ENCODE measurements at regions not wholly inside any gene's neighbourhood (a gene's known extent, or its start where the extent isn't known, plus 50 kb on each side); places are given as distances from the start of the nearest gene placed in this dataset.

DNA sequence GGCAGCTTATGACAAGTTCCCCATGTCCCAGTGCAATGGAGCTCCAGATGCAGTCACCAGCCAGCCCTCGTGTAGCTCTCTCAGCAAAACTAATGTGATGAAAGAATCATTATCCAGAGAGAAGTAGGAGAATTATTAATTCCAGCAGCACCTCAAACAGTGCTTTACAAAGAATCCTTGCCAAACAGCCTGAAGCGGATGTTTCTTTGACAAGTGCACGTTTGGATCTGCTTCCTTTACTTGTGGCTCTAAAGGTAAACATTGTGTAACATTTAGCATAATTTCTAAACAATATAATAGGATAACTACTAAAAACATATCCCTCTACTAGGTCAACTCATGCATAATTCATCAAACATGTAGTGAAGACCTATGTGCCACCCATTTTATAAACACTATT, 197.0 kb downstream of the FAM181B start:
- TF ChIP-seq TAF1 (IDR thresholded peaks at IDR 0.05; ENCODE audit: borderline replicate concordance, low read depth, low read length) = no peak
- TF ChIP-seq POLR2AphosphoS5 (IDR thresholded peaks at IDR 0.05; ENCODE audit: low read depth, low read length) = no peak
- no peak for TF ChIP-seq POLR2A (IDR thresholded peaks at IDR 0.05; ENCODE audit: low read depth, low read length)

Data from GM12892 (cell line).